NT2/D1 (cell line): ENCODE measurements at regions not wholly inside any gene's neighbourhood (a gene's known extent, or its start where the extent isn't known, plus 50 kb on each side); places are given as distances from the start of the nearest gene placed in this dataset.

Experiments used
- DNase-seq: peaks from one replicate; pipeline ENCODE4 v3.0.0-alpha.2; 2011; ENCODE audit warnings: low read depth, low spot score
- H3K27me3 ChIP-seq: 2 replicates; pipeline ENCODE4 v1.6.0; 2011; ENCODE audit warnings: mild to moderate bottlenecking; ENCODE audit not compliant: insufficient read length, insufficient read depth
- H3K36me3 ChIP-seq: 2 replicates; pipeline ENCODE4 v1.6.1; 2011; ENCODE audit warnings: mild to moderate bottlenecking, low read length, mixed read lengths; ENCODE audit not compliant: insufficient read depth, insufficient read length
- H3K4me1 ChIP-seq: 2 replicates; pipeline ENCODE4 v1.5.1; 2011; ENCODE audit not compliant: insufficient read depth, insufficient read length
- H3K4me3 ChIP-seq: 2 replicates; pipeline ENCODE4 v1.5.1; 2011; ENCODE audit warnings: low read depth; ENCODE audit not compliant: insufficient read length
- H3K9ac ChIP-seq: 2 replicates; pipeline ENCODE4 v1.6.0; 2011; ENCODE audit warnings: low read depth; ENCODE audit not compliant: insufficient read length
- H3K9me3 ChIP-seq: 2 replicates; pipeline ENCODE4 v1.5.1; 2011; ENCODE audit warnings: mild to moderate bottlenecking, low read length; ENCODE audit not compliant: insufficient read depth
- SUZ12 ChIP-seq: IDR thresholded peaks from 2 replicates; pipeline ENCODE4 v1.6.1; 2011; ENCODE audit not compliant: insufficient read length, insufficient read depth; ENCODE audit errors: extremely low read depth
- YY1 ChIP-seq: IDR thresholded peaks from 2 replicates; pipeline ENCODE4 v1.6.1; 2011; ENCODE audit not compliant: insufficient read length, insufficient read depth
- ZNF274 ChIP-seq: IDR thresholded peaks from 2 replicates; pipeline ENCODE4 v1.6.1; 2011; ENCODE audit warnings: mild to moderate bottlenecking, low read depth, low read length

DNA sequence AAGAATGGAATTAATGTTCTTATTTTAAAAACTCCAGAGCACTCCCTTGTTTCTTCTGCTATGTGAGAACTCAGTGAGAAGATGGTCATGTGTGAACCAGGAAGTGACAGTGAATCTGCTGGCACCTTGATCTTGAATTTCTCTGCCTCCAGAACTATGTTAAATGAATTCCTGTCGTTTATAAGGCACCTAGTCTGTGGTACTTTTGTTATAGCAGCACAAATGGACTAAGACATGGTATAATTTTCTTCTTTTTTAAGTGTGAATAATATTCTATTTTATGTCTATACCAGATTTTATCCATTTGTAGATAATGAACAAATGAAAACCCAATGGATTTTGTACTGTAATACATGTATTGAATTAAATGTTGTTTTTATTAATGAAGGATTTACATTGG lies 601.9 kb upstream of the REG3G start:
- no peak overlapping the region for H3K9ac ChIP-seq
- H3K9me3 ChIP-seq: no peaks in the 10 kb centered on the region
- H3K4me3 ChIP-seq: no peak overlapping the region
- no peak for DNase-seq
- H3K4me1 ChIP-seq: no peaks in the 10 kb centered on the region
- no peaks in the 10 kb centered on the region for H3K27me3 ChIP-seq
- no peaks in the 10 kb centered on the region for H3K36me3 ChIP-seq
- TF ChIP-seq YY1: no peak
- TF ChIP-seq ZNF274: no peak
- no peak for TF ChIP-seq SUZ12

DNA sequence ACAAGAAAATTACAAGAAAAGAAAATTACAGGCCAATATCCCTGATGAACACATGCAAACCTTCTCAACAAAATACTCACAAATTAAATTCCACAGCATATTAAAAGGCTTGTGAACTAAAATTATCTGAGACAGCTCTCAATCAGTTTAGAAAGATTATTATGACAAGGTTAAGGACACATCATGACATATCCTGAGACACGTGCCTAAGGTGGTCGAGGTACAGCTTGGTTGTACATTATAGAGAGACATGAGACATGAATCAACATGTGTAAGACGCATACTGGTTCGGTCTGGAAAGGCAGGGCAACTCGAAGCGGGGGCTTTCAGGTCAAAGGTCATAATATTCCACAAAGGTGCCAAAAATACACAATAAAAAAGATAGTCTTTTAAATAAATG lies 598.3 kb upstream of the REG3G start:
- DNase-seq: no peak
- TF ChIP-seq ZNF274 (no peak), SUZ12 (no peak), YY1 (no peak)
- no peaks in the 10 kb centered on the region for H3K36me3 ChIP-seq
- H3K9me3 ChIP-seq: no peaks in the 10 kb centered on the region
- no peak overlapping the region for H3K9ac ChIP-seq
- no peaks in the 10 kb centered on the region for H3K4me1 ChIP-seq
- no peaks in the 10 kb centered on the region for H3K27me3 ChIP-seq
- H3K4me3 ChIP-seq: no peak overlapping the region

DNA sequence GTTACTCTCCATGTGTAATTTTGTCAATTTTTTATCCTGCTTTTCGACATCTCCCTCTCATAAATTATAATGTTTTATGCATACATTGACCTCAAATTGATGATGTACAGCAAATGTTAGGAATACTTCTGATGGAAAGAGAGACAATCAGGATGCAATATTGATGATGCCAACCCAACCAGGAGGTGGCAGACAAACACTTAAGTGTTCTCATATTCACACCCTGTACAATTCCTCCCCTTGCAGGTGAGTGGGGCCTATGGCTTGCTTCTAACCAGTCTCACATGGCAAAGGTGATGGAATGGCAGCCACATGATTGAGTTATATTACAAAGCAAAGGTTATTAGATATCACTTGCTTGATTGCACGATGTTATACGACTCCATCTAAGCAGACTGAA lies 594.3 kb upstream of the REG3G start:
- Histone ChIP-seq H3K27me3 (no peaks in the 10 kb centered on the region), H3K4me1 (no peaks in the 10 kb centered on the region), H3K9me3 (no peaks in the 10 kb centered on the region), H3K36me3 (no peaks in the 10 kb centered on the region), H3K4me3 (no peak overlapping the region), H3K9ac (no peak overlapping the region)
- no peak for DNase-seq
- TF ChIP-seq YY1 (no peak), SUZ12 (no peak), ZNF274 (no peak)

DNA sequence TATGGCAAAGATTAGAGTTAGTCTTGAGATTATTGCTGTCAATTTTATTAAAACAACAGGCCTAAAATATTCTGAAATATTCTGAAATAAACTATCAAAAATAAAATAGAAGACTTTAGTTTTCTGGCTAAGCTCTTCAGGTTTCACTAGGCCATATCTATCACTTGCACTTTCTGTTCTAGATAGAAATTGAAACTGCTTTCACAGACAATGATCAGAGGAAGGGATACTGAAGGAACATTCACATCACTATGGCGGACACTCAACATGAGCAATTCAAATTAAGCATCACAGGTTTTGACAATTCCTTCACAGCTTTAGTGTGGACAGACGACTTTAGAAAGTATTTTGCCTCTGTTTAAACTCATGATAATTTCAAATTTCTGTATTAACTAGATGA lies 586.4 kb upstream of the REG3G start:
- Histone ChIP-seq H3K9me3 (no peaks in the 10 kb centered on the region), H3K4me3 (no peak overlapping the region), H3K4me1 (no peaks in the 10 kb centered on the region), H3K36me3 (no peaks in the 10 kb centered on the region), H3K27me3 (no peaks in the 10 kb centered on the region), H3K9ac (no peak overlapping the region)
- DNase-seq: no peak
- TF ChIP-seq YY1 (no peak), SUZ12 (no peak), ZNF274 (no peak)

DNA sequence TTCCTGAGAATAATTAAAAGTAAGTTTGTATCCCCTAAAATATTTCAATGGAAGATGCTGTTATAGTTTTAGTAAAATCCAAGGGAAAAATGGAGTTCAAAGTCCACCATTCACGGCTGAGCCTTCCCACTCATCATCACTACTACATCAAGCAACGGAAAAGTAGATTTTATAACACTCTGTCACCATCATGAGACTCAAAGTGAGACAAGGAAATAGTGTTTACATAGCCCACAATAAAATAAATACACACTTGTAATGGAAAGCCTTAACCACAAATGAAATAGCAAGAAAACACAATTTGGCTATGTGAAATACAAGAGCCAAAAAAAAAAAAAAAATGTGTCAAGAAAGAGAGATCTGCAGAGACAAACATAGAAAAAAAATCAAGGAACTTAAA lies 569.9 kb upstream of the REG3G start:
- no peak for DNase-seq
- no peak overlapping the region for H3K9ac ChIP-seq
- H3K9me3 ChIP-seq: no peaks in the 10 kb centered on the region
- no peak overlapping the region for H3K4me3 ChIP-seq
- H3K4me1 ChIP-seq: no peaks in the 10 kb centered on the region
- TF ChIP-seq YY1 (no peak), ZNF274 (no peak), SUZ12 (no peak)
- no peaks in the 10 kb centered on the region for H3K36me3 ChIP-seq
- no peaks in the 10 kb centered on the region for H3K27me3 ChIP-seq

DNA sequence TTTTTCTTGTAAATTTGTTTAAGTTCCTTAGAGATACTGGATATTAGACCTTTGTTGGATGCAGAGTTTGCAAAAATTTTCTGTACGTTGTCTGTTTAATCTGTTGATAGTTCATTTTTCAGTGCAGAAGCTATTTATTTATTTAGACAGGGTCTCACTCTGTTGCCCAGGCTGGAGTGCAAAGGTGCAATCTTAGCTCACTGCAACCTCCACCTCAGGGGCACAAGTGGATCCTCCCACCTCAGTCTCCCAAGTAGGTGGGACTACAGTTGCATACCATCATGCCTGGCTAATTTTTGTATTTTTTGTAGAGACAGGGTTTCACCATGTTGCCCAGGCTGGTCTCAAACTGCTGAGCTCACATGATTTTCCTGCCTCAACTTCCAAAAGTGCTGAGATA lies 568.2 kb upstream of the REG3G start:
- DNase-seq: no peak
- H3K4me1 ChIP-seq: no peaks in the 10 kb centered on the region

DNA sequence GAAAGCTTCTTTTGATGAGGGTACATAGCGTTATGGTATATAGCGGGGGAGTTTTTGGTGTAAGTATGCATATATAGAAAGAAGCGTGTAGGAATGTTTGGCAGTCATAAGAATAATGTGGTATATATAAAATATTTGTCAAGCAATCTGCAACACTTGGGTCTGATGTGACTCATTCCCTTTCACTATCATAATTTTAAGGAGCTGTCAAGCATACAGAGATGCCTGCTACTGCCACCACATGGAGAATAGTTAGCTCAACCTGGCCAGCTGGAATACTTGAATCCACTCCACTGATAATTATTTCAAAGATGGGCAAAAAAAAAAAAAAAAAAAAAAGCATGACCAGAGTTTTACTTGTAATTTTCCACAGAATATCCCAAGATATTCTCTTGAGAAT lies 559.8 kb upstream of the REG3G start:
- no peak overlapping the region for H3K4me3 ChIP-seq
- no peaks in the 10 kb centered on the region for H3K36me3 ChIP-seq
- no peak overlapping the region for H3K9ac ChIP-seq
- no peaks in the 10 kb centered on the region for H3K9me3 ChIP-seq
- TF ChIP-seq SUZ12 (no peak), ZNF274 (no peak), YY1 (no peak)
- H3K4me1 ChIP-seq: no peaks in the 10 kb centered on the region
- DNase-seq: no peak
- no peaks in the 10 kb centered on the region for H3K27me3 ChIP-seq

More for the DNA sequence above, 568.2 kb upstream of the REG3G start:
- TF ChIP-seq SUZ12 (no peak), ZNF274 (no peak), YY1 (no peak)
- H3K27me3 ChIP-seq: no peaks in the 10 kb centered on the region
- no peak overlapping the region for H3K9ac ChIP-seq
- no peaks in the 10 kb centered on the region for H3K9me3 ChIP-seq
- H3K4me3 ChIP-seq: no peak overlapping the region
- no peaks in the 10 kb centered on the region for H3K36me3 ChIP-seq

DNA sequence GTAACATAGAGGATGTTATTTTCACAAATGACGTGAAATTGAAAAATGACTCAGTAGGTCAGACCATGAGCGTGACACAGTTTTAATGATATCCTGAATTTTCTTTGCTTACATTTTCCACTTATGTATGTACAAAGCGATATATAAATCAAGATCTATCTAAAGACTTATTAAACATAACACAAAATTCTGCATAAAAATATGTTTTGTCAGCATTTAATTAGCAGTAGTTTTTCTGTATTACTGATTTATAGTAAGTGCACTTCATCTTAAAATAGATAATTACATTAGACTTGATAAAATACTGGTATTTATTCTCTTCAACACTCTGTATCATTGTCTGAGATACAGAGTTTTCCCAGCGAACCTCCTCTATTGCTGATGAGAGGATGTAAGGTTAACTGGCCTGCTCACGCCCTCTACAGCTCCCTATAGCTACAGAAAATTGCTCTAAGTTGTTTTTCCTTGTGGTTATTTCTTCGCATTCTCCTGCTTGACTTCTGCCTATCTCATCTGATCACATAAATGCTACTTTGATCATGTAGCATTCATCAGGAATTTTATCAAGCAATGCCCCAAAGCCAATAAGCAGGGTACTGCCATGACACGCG lies 548.8 kb upstream of the REG3G start:
- Histone ChIP-seq H3K36me3 (no peaks in the 10 kb centered on the region), H3K27me3 (no peaks in the 10 kb centered on the region), H3K9me3 (no peaks in the 10 kb centered on the region), H3K9ac (no peak overlapping the region), H3K4me1 (no peaks in the 10 kb centered on the region), H3K4me3 (no peak overlapping the region)
- TF ChIP-seq ZNF274 (no peak), SUZ12 (no peak), YY1 (no peak)
- no peak for DNase-seq
